ENCODE measurements at regions not wholly inside any gene's neighbourhood (a gene's known extent, or its start where the extent isn't known, plus 50 kb on each side); places are given as distances from the start of the nearest gene placed in this dataset.

GRCh38 chr3:8825153-8825825, 55.9 kb upstream of the OXTR start:
- no peak overlapping the region for H3K4me3 ChIP-seq (ENCODE audit: low read depth, low read length)
- DNase-seq (ENCODE audit: low read depth): no peak

DNA sequence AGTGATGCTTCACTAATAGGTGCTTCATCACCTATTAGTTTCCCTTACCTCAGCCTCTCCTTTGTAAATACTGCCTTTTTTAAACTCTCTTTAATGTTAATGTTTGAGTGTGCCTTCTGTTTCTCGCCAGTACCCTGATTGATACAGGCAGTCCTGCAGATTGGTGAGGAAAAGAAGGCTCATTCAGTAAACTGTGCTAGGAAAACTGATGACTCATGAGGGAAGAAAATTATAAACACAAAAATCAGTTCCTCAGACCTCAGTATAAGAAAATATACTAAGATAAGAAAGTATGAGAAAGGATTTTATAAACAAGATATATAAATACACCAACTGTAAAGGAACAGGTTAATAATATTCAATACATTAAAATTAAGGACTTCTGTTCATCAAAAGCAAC, 54.8 kb upstream of the OXTR start:
- no peak for DNase-seq (ENCODE audit: low read depth)
- H3K4me3 ChIP-seq (ENCODE audit: low read depth, low read length): no peak overlapping the region

DNA sequence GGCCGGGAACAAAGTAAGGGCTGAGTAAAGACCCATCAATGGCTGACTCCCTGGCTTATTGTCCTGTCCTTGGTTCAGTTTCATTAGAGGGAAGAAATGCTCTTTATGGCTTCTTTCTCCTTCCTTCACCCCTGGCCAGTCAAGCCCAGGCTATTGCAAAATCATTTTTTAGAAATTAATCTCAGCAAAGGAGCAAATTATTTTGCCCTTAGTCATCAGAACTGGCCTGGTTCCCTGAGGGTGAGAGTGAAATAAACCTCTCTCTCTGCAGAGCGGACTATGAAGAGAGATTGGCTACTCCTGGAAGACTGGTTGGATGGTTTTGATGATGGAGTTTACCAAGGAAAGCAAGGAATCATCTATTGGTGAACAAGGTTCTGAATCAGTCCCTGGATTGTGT, 52.7 kb upstream of the OXTR start:
- DNase-seq (ENCODE audit: low read depth): peak; percentile 31
- no peak overlapping the region for H3K4me3 ChIP-seq (ENCODE audit: low read depth, low read length)
